HT1080 (cell line): ENCODE measurements at regions not wholly inside any gene's neighbourhood (a gene's known extent, or its start where the extent isn't known, plus 50 kb on each side); places are given as distances from the start of the nearest gene placed in this dataset.
"Not testable (repeated sequence)": the region's sequence is repeated elsewhere in the genome, so short reads cannot be mapped to it uniquely, and the experiment has no call there.

Experiments used
- DNase-seq: peaks from one replicate; pipeline ENCODE4 v3.0.0-alpha.2; 2015; ENCODE audit warnings: low read depth

GRCh38 chrY:21600170-21600569 is 65.5 kb downstream of the RBMY1A1 start:
- DNase-seq = no peak

GRCh38 chrY:21601524-21601923 is 66.8 kb downstream of the RBMY1A1 start:
- no peak for DNase-seq

- no peak for DNase-seq
Measured at GRCh38 chrY:21602590-21602989, 67.9 kb downstream of the RBMY1A1 start.

- no peak for DNase-seq
Measured at GRCh38 chrY:21636137-21636536, 101.5 kb downstream of the RBMY1A1 start.

- no peak for DNase-seq
Measured at GRCh38 chrY:21650496-21650895, 115.8 kb downstream of the RBMY1A1 start.

GRCh38 chrY:21659057-21659456 is 124.4 kb downstream of the RBMY1A1 start:
- DNase-seq = not testable (repeated sequence)

GRCh38 chrY:21679590-21679989 is 144.9 kb downstream of the RBMY1A1 start:
- DNase-seq = not testable (repeated sequence)

- not testable (repeated sequence) for DNase-seq
Measured at GRCh38 chrY:21686369-21686768, 151.7 kb downstream of the RBMY1A1 start.

GRCh38 chrY:21701951-21702350 is 167.3 kb downstream of the RBMY1A1 start:
- DNase-seq = not testable (repeated sequence)

- DNase-seq = peak; percentile 42
Measured at GRCh38 chrY:21702927-21703326, 168.2 kb downstream of the RBMY1A1 start.

- DNase-seq = peak; percentile 0
Measured at GRCh38 chrY:21705309-21705708, 170.6 kb downstream of the RBMY1A1 start.

- DNase-seq = peak; percentile 28
Measured at GRCh38 chrY:21706611-21707010, 171.9 kb downstream of the RBMY1A1 start.

GRCh38 chrY:21735489-21736060 is 158.8 kb downstream of the RBMY1D start:
- DNase-seq = not testable (repeated sequence)

- not testable (repeated sequence) for DNase-seq
Measured at GRCh38 chrY:21744998-21745397, 149.3 kb downstream of the RBMY1D start.

- DNase-seq = not testable (repeated sequence)
Measured at GRCh38 chrY:21760243-21760642, 134.1 kb downstream of the RBMY1D start.

GRCh38 chrY:21767824-21768223 is 126.5 kb downstream of the RBMY1D start:
- DNase-seq = not testable (repeated sequence)

- not testable (repeated sequence) for DNase-seq
Measured at GRCh38 chrY:21782174-21782860, 112.0 kb downstream of the RBMY1D start.

GRCh38 chrY:21813484-21814233 is 80.7 kb downstream of the RBMY1D start:
- DNase-seq = no peak

GRCh38 chrY:21814491-21814890 is 79.8 kb downstream of the RBMY1D start:
- DNase-seq = no peak

- no peak for DNase-seq
Measured at GRCh38 chrY:21821881-21822280, 72.4 kb downstream of the RBMY1D start.

- DNase-seq = no peak
Measured at GRCh38 chrY:21827593-21827992, 66.7 kb downstream of the RBMY1D start.
